ENCODE measurements at regions not wholly inside any gene's neighbourhood (a gene's known extent, or its start where the extent isn't known, plus 50 kb on each side); places are given as distances from the start of the nearest gene placed in this dataset.

DNA sequence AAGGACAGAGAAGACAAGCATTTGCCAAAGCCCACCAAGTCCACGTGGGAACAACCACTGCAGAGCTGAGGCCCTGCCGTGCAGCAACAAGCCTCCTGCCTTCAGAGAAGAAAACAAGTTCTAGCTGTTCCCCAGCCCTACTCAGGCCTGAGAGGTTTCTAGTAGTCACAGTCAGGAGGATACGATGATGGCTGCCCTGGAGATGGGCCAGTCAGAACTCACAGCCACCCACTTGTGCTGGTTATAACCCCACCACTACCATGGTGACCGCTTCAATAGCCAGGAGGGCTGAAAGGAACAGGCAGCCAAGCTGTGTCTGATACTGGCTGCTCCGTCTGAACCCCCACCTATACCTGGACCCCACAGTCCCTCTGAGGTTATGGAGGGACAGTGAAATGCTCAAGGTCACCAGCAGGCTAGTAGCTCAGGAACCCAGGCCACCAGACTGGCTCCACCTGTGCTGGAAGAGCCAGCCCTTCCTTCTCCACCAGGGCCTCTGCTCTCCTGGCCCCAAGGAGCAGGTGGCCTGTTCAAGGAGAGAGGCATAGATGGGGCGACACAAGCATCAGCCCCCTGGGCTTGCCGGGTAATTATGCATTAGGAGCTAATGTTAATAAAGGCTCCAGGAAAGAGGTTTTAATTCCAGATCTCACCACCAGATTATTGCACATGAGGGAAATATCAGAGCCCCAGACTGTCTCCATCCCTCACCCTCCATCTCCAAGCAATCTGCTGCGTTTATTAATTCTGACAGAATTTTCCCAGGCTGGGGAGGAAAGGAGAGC is 125.8 kb upstream of the PCBD1 start:
- WGBS (ENCODE audit: insufficient coverage, low coverage, missing lambda C conversion rate), result 0% methylated on average over 8 of the region's 8 CpGs
- no peak overlapping the region for H3K9ac ChIP-seq (ENCODE audit: insufficient read depth in 1 of 2, low read depth in 2 of 2, low read length in 2 of 2)
- POLR2A ChIA-PET, result interaction anchor here (0.6 kb wide), 1 partner anchor 16 kb away, joined by 5 read pairs; no protein-coding TSS in a partner anchor
- no peak overlapping the region for H3K4me2 ChIP-seq (ENCODE audit: insufficient read depth, low read length)
- ATAC-seq (no peak), DNase-seq (ENCODE audit: extremely low read depth in 1 of 4, low spot score in 3 of 4) (no peak), FAIRE-seq (no peak)
- CTCF ChIA-PET (ENCODE audit: low intra/inter-chr PET ratio), result no interaction called here
- intact Hi-C loops (cut with micrococcal nuclease) (no loop called here), in situ Hi-C loops (cut with MboI) (no loop called here)
- no peaks in the 10 kb centered on the region for H3K36me3 ChIP-seq (ENCODE audit: control insufficient read depth, insufficient read depth, low read length)
- H3K27me3 ChIP-seq (ENCODE audit: control insufficient read depth in 2 of 2, insufficient read depth in 2 of 2, low read length in 2 of 2), result peaks cover 11 to 41% of the 10 kb centered on the region in 2 experiments
- no peak overlapping the region for H3K27ac ChIP-seq (ENCODE audit: extremely low read depth, low read depth, low read length)
- H2AFZ ChIP-seq (ENCODE audit: low read depth, low read length), result no peak overlapping the region
- H4K20me1 ChIP-seq (replicated peaks; ENCODE audit: control insufficient read depth, insufficient read depth, low read length), result peaks cover 19% of the 10 kb centered on the region; the same call in 1 of the 2 replicates
- no TSS peak for BruUV-seq (replicated peaks)
- no peaks in the 10 kb centered on the region for H3K4me1 ChIP-seq (replicated peaks in 1 of 2; ENCODE audit: control insufficient read depth in 2 of 2, insufficient read depth in 2 of 2, low read length in 2 of 2)
- TF ChIP-seq MECOM (CRISPR knock-in tag; IDR thresholded peaks at IDR 0.05), result no peak
- TF ChIP-seq ZNF766 (CRISPR knock-in tag; conservative IDR thresholded peaks at IDR 0.05), result 0 out of 2 replicates have a peak, but pooled peaks have one; percentile 22
- H3K9me1 ChIP-seq (ENCODE audit: control insufficient read depth, insufficient read depth, low read length), result no peaks in the 10 kb centered on the region
- H3K79me2 ChIP-seq (ENCODE audit: control insufficient read depth, insufficient read depth, low read length), result no peaks in the 10 kb centered on the region
- H3K4me3 ChIP-seq, result no peak overlapping the region
- H3K9me3 ChIP-seq (replicated peaks; ENCODE audit: control insufficient read depth, insufficient read depth, low read depth, low read length), result no peaks in the 10 kb centered on the region

GRCh38 chr10:71015674-71016073 is 127.3 kb upstream of the PCBD1 start:
- FAIRE-seq (no peak), DNase-seq (ENCODE audit: extremely low read depth in 1 of 4, low spot score in 3 of 4) (no peak), ATAC-seq (no peak)
- Histone ChIP-seq H3K9ac (ENCODE audit: insufficient read depth in 1 of 2, low read depth in 2 of 2, low read length in 2 of 2) (no peak overlapping the region), H3K4me2 (ENCODE audit: insufficient read depth, low read length) (no peak overlapping the region), H3K9me3 (replicated peaks; ENCODE audit: control insufficient read depth, insufficient read depth, low read depth, low read length) (no peaks in the 10 kb centered on the region), H3K4me3 (no peak overlapping the region), H3K36me3 (ENCODE audit: control insufficient read depth, insufficient read depth, low read length) (no peaks in the 10 kb centered on the region), H3K4me1 (replicated peaks in 1 of 2; ENCODE audit: control insufficient read depth in 2 of 2, insufficient read depth in 2 of 2, low read length in 2 of 2) (no peaks in the 10 kb centered on the region), H2AFZ (ENCODE audit: low read depth, low read length) (no peak overlapping the region), H3K79me2 (ENCODE audit: control insufficient read depth, insufficient read depth, low read length) (no peaks in the 10 kb centered on the region), H3K27me3 (ENCODE audit: control insufficient read depth in 2 of 2, insufficient read depth in 2 of 2, low read length in 2 of 2) (peaks cover 6 to 33% of the 10 kb centered on the region in 2 experiments; a peak in 3 of 5 replicates), H3K27ac (ENCODE audit: extremely low read depth, low read depth, low read length) (no peak overlapping the region), H4K20me1 (replicated peaks; ENCODE audit: control insufficient read depth, insufficient read depth, low read length) (peaks cover 12% of the 10 kb centered on the region; the same call in 1 of the 2 replicates), H3K9me1 (ENCODE audit: control insufficient read depth, insufficient read depth, low read length) (no peaks in the 10 kb centered on the region)
- 2% methylated on average over 7 of the region's 7 CpGs for WGBS (ENCODE audit: insufficient coverage, low coverage, missing lambda C conversion rate)
- intact Hi-C loops (cut with micrococcal nuclease), result no loop called here
- CTCF ChIA-PET (ENCODE audit: low intra/inter-chr PET ratio), result no interaction called here
- no TSS peak for BruUV-seq (replicated peaks)
- in situ Hi-C loops (cut with MboI), result no loop called here
- POLR2A ChIA-PET, result interaction anchor here (0.7 kb wide), 1 partner anchor 11 kb away, joined by 3 read pairs; no protein-coding TSS in a partner anchor
- no peak for TF ChIP-seq DMBX1 (CRISPR knock-in tag; IDR thresholded peaks at IDR 0.05; ENCODE audit: borderline replicate concordance)
- TF ChIP-seq, protein P1, sequence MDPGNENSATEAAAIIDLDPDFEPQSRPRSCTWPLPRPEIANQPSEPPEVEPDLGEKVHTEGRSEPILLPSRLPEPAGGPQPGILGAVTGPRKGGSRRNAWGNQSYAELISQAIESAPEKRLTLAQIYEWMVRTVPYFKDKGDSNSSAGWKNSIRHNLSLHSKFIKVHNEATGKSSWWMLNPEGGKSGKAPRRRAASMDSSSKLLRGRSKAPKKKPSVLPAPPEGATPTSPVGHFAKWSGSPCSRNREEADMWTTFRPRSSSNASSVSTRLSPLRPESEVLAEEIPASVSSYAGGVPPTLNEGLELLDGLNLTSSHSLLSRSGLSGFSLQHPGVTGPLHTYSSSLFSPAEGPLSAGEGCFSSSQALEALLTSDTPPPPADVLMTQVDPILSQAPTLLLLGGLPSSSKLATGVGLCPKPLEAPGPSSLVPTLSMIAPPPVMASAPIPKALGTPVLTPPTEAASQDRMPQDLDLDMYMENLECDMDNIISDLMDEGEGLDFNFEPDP (CRISPR knock-in tag; IDR thresholded peaks at IDR 0.05), result no peak
- no peak for TF ChIP-seq THAP12 (CRISPR knock-in tag; IDR thresholded peaks at IDR 0.05)
- no peak for TF ChIP-seq ZNF436 (CRISPR knock-in tag; IDR thresholded peaks at IDR 0.05)
- TF ChIP-seq ARID2 (IDR thresholded peaks at IDR 0.05), result no peak
- no peak for TF ChIP-seq ZNF699 (CRISPR knock-in tag; IDR thresholded peaks at IDR 0.05; ENCODE audit: insufficient replicate concordance)
- peak; percentile 50; the same call in 1 of the 2 replicates for TF ChIP-seq ATF3 (IDR thresholded peaks at IDR 0.05)
- no peak for TF ChIP-seq ATF3 (CRISPR knock-in tag; conservative IDR thresholded peaks at IDR 0.05)
- TF ChIP-seq ZNF75A (CRISPR knock-in tag; IDR thresholded peaks at IDR 0.05), result no peak

Measured in K562 (cell line).